ENCODE measurements at regions not wholly inside any gene's neighbourhood (a gene's known extent, or its start where the extent isn't known, plus 50 kb on each side); places are given as distances from the start of the nearest gene placed in this dataset.
"Not testable (repeated sequence)": the region's sequence is repeated elsewhere in the genome, so short reads cannot be mapped to it uniquely, and the experiment has no call there.

GRCh38 chr13:44140888-44141724 lies 232.5 kb upstream of the SERP2 start:
- Histone ChIP-seq H3K4me1 (ENCODE audit: insufficient read depth, low read length) (peaks cover 4% of the 10 kb centered on the region), H3K36me3 (ENCODE audit: insufficient read depth, low read length) (no peaks in the 10 kb centered on the region), H3K9me3 (ENCODE audit: low read length) (no peaks in the 10 kb centered on the region), H3K4me3 (ENCODE audit: low read length) (peak overlapping the region; percentile 69), H3K27me3 (ENCODE audit: insufficient read depth, low read length) (no peaks in the 10 kb centered on the region), H2AFZ (ENCODE audit: low read depth, low read length) (peak overlapping the region; percentile 21)

- peaks cover 4% of the 10 kb centered on the region for H3K4me1 ChIP-seq (ENCODE audit: insufficient read depth, low read length)
- peak overlapping the region; percentile 69 for H3K4me3 ChIP-seq (ENCODE audit: low read length)
- H3K27me3 ChIP-seq (ENCODE audit: insufficient read depth, low read length) = no peaks in the 10 kb centered on the region
- no peaks in the 10 kb centered on the region for H3K9me3 ChIP-seq (ENCODE audit: low read length)
- peak overlapping the region; percentile 82 for H2AFZ ChIP-seq (ENCODE audit: low read depth, low read length)
- no peaks in the 10 kb centered on the region for H3K36me3 ChIP-seq (ENCODE audit: insufficient read depth, low read length)
Measured at GRCh38 chr13:44141725-44142539, 231.7 kb upstream of the SERP2 start.

GRCh38 chr13:44142540-44142867 lies 231.1 kb upstream of the SERP2 start:
- Histone ChIP-seq H3K36me3 (ENCODE audit: insufficient read depth, low read length) (no peaks in the 10 kb centered on the region), H3K4me1 (ENCODE audit: insufficient read depth, low read length) (peaks cover 6% of the 10 kb centered on the region), H2AFZ (ENCODE audit: low read depth, low read length) (peak overlapping the region; percentile 82), H3K4me3 (ENCODE audit: low read length) (peak overlapping the region; percentile 50), H3K9me3 (ENCODE audit: low read length) (no peaks in the 10 kb centered on the region), H3K27me3 (ENCODE audit: insufficient read depth, low read length) (no peaks in the 10 kb centered on the region)

DNA sequence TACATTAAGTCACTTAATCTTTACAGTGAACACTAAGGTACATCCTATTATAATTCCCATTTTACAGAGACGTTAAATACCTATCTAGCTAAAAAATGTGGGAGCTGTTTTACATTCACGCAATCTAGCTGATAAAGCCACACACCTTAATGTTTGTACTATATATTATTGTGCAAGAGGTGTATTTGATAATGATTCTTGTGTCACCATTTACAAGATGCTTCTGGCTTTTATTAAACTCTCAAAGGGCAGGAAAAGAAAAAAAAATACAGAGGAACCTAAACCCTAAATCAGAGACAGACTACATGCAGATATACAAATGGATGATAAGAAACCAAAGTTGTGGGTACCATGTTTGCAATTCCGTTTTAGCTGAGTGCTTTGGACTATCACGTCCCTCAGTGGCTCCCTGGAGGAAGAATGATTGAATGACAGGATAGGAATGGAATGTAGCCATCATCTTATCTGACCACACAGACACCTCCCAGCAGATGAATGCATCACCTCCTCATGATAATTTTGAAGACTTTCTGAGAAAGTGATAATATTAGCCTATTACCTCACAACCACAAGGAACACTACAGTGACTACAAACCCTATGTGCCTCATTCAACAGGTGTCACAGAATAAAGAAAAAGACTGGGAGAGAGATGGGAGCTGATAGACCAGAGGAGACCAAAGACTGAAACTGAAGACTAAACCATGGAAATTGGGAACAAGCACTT lies 230.5 kb upstream of the SERP2 start:
- Histone ChIP-seq H3K27me3 (ENCODE audit: insufficient read depth, low read length) (no peaks in the 10 kb centered on the region), H2AFZ (ENCODE audit: low read depth, low read length) (peak overlapping the region; percentile 82), H3K4me1 (ENCODE audit: insufficient read depth, low read length) (peaks cover 8% of the 10 kb centered on the region), H3K4me3 (ENCODE audit: low read length) (no peak overlapping the region), H3K9me3 (ENCODE audit: low read length) (no peaks in the 10 kb centered on the region), H3K36me3 (ENCODE audit: insufficient read depth, low read length) (no peaks in the 10 kb centered on the region)

GRCh38 chr13:44146138-44146537 lies 227.5 kb upstream of the SERP2 start:
- H3K9me3 ChIP-seq (ENCODE audit: low read length) = no peaks in the 10 kb centered on the region
- no peak overlapping the region for H2AFZ ChIP-seq (ENCODE audit: low read depth, low read length)
- H3K36me3 ChIP-seq (ENCODE audit: insufficient read depth, low read length) = no peaks in the 10 kb centered on the region
- H3K4me3 ChIP-seq (ENCODE audit: low read length) = no peak overlapping the region
- no peaks in the 10 kb centered on the region for H3K27me3 ChIP-seq (ENCODE audit: insufficient read depth, low read length)
- H3K4me1 ChIP-seq (ENCODE audit: insufficient read depth, low read length) = peaks cover 6% of the 10 kb centered on the region

GRCh38 chr13:44147233-44147632 lies 226.4 kb upstream of the SERP2 start:
- H3K4me3 ChIP-seq (ENCODE audit: low read length) = no peak overlapping the region
- no peaks in the 10 kb centered on the region for H3K9me3 ChIP-seq (ENCODE audit: low read length)
- H3K27me3 ChIP-seq (ENCODE audit: insufficient read depth, low read length) = no peaks in the 10 kb centered on the region
- H2AFZ ChIP-seq (ENCODE audit: low read depth, low read length) = no peak overlapping the region
- H3K4me1 ChIP-seq (ENCODE audit: insufficient read depth, low read length) = peaks cover 3% of the 10 kb centered on the region
- H3K36me3 ChIP-seq (ENCODE audit: insufficient read depth, low read length) = no peaks in the 10 kb centered on the region

- no peak overlapping the region for H2AFZ ChIP-seq (ENCODE audit: low read depth, low read length)
- H3K4me1 ChIP-seq (ENCODE audit: insufficient read depth, low read length) = peaks cover 3% of the 10 kb centered on the region
- no peaks in the 10 kb centered on the region for H3K36me3 ChIP-seq (ENCODE audit: insufficient read depth, low read length)
- no peak overlapping the region for H3K4me3 ChIP-seq (ENCODE audit: low read length)
- no peaks in the 10 kb centered on the region for H3K27me3 ChIP-seq (ENCODE audit: insufficient read depth, low read length)
- H3K9me3 ChIP-seq (ENCODE audit: low read length) = no peaks in the 10 kb centered on the region
Measured at GRCh38 chr13:44147648-44148047, 226.0 kb upstream of the SERP2 start.

DNA sequence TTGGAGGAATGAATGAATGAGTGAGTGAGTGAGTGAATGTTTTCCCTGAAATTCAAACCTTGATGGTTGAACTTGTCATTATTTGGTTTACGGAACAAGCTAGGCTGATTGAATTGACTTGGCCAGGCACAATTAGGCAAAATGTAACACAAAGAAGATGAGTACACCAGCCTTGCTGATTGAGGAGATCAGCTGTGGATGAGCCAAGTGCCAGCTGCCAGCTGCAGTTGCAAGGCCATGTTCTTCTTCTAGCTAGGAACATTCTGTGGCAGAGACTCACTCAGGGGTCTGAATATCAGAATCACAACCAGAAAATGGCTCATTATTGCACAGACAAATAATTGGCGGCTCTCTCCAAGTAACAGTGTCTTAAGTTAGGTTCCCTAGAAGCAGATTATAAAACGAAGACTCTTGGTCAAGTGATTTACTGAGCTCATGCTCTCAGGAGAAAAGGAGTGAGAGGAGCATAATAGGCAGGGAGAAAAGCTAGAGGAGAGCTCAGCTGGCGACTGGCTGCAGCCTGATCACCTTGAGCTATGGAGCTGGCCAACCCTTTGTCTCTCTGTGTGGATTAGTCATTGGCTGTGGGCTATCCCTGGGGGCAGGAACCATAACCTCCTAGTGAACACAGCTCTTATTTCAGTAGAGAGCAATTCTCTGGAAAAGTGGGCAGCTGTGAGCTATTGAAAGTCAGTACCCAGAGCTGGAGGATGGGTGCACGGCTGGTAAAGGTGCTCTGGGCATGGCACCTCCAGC lies 225.3 kb upstream of the SERP2 start:
- no peaks in the 10 kb centered on the region for H3K27me3 ChIP-seq (ENCODE audit: insufficient read depth, low read length)
- H3K9me3 ChIP-seq (ENCODE audit: low read length) = no peaks in the 10 kb centered on the region
- H3K4me3 ChIP-seq (ENCODE audit: low read length) = no peak overlapping the region
- no peak overlapping the region for H2AFZ ChIP-seq (ENCODE audit: low read depth, low read length)
- no peaks in the 10 kb centered on the region for H3K36me3 ChIP-seq (ENCODE audit: insufficient read depth, low read length)
- peaks cover 3% of the 10 kb centered on the region for H3K4me1 ChIP-seq (ENCODE audit: insufficient read depth, low read length)

DNA sequence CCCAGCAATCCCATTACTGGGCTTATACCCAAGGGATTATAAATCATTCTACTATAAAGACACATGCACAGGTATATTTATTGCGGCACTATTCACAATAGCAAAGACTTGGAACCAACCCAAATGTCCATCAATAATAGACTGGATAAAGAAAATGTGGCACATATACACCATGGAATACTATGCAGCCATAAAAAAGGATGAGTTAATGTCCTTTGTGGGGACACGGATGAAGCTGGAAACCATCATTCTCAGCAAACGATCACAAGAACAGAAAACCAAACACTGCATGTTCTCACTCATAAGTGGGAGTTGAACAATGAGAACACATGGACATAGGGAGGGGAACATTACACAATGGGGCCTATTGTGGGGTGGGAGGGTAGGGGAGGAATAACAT lies 224.4 kb upstream of the SERP2 start:
- H3K9me3 ChIP-seq (ENCODE audit: low read length); H3K36me3 ChIP-seq (ENCODE audit: insufficient read depth, low read length); H3K27me3 ChIP-seq (ENCODE audit: insufficient read depth, low read length); H3K4me1 ChIP-seq (ENCODE audit: insufficient read depth, low read length); H3K4me3 ChIP-seq (ENCODE audit: low read length); H2AFZ ChIP-seq (ENCODE audit: low read depth, low read length): not testable (repeated sequence)

DNA sequence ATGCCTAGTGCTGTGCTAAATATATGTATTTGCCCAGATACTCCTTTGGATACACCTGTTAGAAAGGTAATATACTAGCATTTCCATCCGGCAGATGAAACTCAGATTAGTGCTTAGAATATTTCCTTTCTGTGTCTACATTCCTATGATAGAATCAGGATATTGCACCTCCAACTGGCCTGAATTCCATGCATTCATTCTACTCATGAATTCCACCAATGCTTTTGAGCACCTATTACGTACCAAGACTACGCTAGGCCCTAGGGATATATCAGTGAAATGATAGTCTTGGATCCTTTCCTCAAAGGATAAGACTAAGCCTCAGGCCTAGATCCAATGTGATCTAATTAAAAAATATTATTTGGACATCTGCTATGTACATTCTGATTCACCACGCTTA lies 223.8 kb upstream of the SERP2 start:
- peaks cover 3% of the 10 kb centered on the region for H3K4me1 ChIP-seq (ENCODE audit: insufficient read depth, low read length)
- no peaks in the 10 kb centered on the region for H3K9me3 ChIP-seq (ENCODE audit: low read length)
- no peaks in the 10 kb centered on the region for H3K36me3 ChIP-seq (ENCODE audit: insufficient read depth, low read length)
- no peak overlapping the region for H2AFZ ChIP-seq (ENCODE audit: low read depth, low read length)
- no peaks in the 10 kb centered on the region for H3K27me3 ChIP-seq (ENCODE audit: insufficient read depth, low read length)
- H3K4me3 ChIP-seq (ENCODE audit: low read length) = no peak overlapping the region

DNA sequence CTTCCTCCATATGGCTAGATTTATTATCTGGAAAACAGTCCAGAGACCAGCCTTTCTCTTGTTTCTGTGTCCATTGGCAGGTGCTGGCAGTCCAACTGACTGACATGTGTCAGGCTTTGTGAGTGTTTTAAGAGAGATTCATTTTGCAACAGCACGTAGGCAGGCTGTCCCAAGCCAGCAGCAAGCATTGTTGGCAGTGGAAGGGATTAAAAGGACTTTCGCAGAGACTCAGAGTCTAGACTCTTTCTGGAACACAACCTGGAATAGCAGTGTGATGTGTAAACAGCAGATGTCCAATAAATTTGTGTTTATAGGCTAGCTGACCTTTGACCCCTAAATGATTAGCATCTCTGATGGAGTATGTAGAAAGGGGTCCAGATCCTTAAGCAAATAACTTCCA lies 222.2 kb upstream of the SERP2 start:
- Histone ChIP-seq H3K9me3 (ENCODE audit: low read length) (no peaks in the 10 kb centered on the region), H3K4me3 (ENCODE audit: low read length) (no peak overlapping the region), H3K27me3 (ENCODE audit: insufficient read depth, low read length) (peaks cover 7% of the 10 kb centered on the region), H2AFZ (ENCODE audit: low read depth, low read length) (no peak overlapping the region), H3K4me1 (ENCODE audit: insufficient read depth, low read length) (peaks cover 3% of the 10 kb centered on the region), H3K36me3 (ENCODE audit: insufficient read depth, low read length) (no peaks in the 10 kb centered on the region)

DNA sequence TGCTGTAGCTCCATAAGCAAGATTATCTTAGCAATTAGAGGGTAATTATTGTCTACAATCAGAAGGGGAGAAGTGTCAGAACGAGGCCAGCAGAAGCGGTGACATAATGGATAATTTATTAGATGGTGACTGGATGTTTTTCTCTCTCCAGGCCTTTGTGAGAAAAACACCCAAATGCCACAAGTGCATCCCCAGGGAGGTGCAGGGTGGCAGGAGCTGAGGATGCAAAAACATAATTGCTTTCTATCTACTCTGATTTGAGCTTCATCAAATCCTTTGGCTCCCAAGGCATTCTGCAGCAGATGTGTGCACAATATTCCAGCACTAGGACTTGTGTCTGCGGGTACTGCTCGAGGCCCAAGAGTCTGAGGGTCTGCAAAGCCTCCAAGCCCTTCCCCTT lies 220.1 kb upstream of the SERP2 start:
- no peaks in the 10 kb centered on the region for H3K9me3 ChIP-seq (ENCODE audit: low read length)
- no peaks in the 10 kb centered on the region for H3K36me3 ChIP-seq (ENCODE audit: insufficient read depth, low read length)
- H3K4me1 ChIP-seq (ENCODE audit: insufficient read depth, low read length) = no peaks in the 10 kb centered on the region
- no peak overlapping the region for H3K4me3 ChIP-seq (ENCODE audit: low read length)
- H2AFZ ChIP-seq (ENCODE audit: low read depth, low read length) = no peak overlapping the region
- H3K27me3 ChIP-seq (ENCODE audit: insufficient read depth, low read length) = peaks cover 7% of the 10 kb centered on the region
